Dedifferentiated amniotic fluid mesenchymal stem cell (primary cell): ENCODE measurements at regions not wholly inside any gene's neighbourhood (a gene's known extent, or its start where the extent isn't known, plus 50 kb on each side); places are given as distances from the start of the nearest gene placed in this dataset.
"Not testable (repeated sequence)": the region's sequence is repeated elsewhere in the genome, so short reads cannot be mapped to it uniquely, and the experiment has no call there.

Experiments used
- DNase-seq: peaks from one replicate; pipeline ENCODE4 v3.0.0-alpha.2; 2016; ENCODE audit errors: extremely low spot score

GRCh38 chr2:190584980-190585661 is 50.6 kb upstream of the NEMP2 start:
- peak; percentile 63 for DNase-seq

- no peak for DNase-seq
Observed at GRCh38 chr2:190587106-190587505, 52.6 kb upstream of the NEMP2 start.

- no peak for DNase-seq
Observed at GRCh38 chr2:190589008-190589407, 54.5 kb upstream of the NEMP2 start.

GRCh38 chr2:190591437-190591836 is 56.9 kb upstream of the NEMP2 start:
- no peak for DNase-seq

GRCh38 chr2:190592831-190593230 is 56.1 kb upstream of the NAB1 start:
- no peak for DNase-seq

GRCh38 chr2:190595879-190596278 is 53.0 kb upstream of the NAB1 start:
- not testable (repeated sequence) for DNase-seq

- no peak for DNase-seq
Observed at GRCh38 chr2:190596993-190597392, 51.9 kb upstream of the NAB1 start.

GRCh38 chr2:190598621-190599020 is 50.3 kb upstream of the NAB1 start:
- DNase-seq: no peak

GRCh38 chr2:190599073-190599472 is 49.8 kb upstream of the NAB1 start:
- no peak for DNase-seq
